ENCODE measurements at regions not wholly inside any gene's neighbourhood (a gene's known extent, or its start where the extent isn't known, plus 50 kb on each side); places are given as distances from the start of the nearest gene placed in this dataset.

GRCh38 chr2:12478151-12479064 is 238.3 kb upstream of the TRIB2 start:
- Histone ChIP-seq H3K79me2 (ENCODE audit: insufficient read depth, low read length) (no peaks in the 10 kb centered on the region), H3K36me3 (ENCODE audit: insufficient read depth, low read length) (no peaks in the 10 kb centered on the region), H3K4me3 (ENCODE audit: insufficient read depth, low read length) (no peak overlapping the region), H3K27me3 (ENCODE audit: insufficient read depth, low read length) (no peaks in the 10 kb centered on the region), H3K9me3 (ENCODE audit: low read depth, low read length) (no peaks in the 10 kb centered on the region), H3K4me2 (ENCODE audit: insufficient read depth, low read length) (peak overlapping the region; percentile 34), H3K27ac (ENCODE audit: low read depth, low read length) (peak overlapping the region; percentile 49), H4K20me1 (ENCODE audit: insufficient read depth, low read length) (no peaks in the 10 kb centered on the region), H2AFZ (ENCODE audit: low read length) (peak overlapping the region; percentile 17), H3K4me1 (ENCODE audit: insufficient read depth, low read length) (peaks cover 14% of the 10 kb centered on the region)
- no peak for DNase-seq (ENCODE audit: insufficient read length, low spot score, missing footprints)
- TF ChIP-seq CTCF (IDR thresholded peaks at IDR 0.05; ENCODE audit: extremely low read depth, low read depth, low read length): no peak

- H4K20me1 ChIP-seq (ENCODE audit: insufficient read depth, low read length): no peaks in the 10 kb centered on the region
Measured at GRCh38 chr2:12479065-12479601, 237.6 kb upstream of the TRIB2 start.

GRCh38 chr2:12484536-12485115 is 232.1 kb upstream of the TRIB2 start:
- Histone ChIP-seq H3K4me2 (ENCODE audit: insufficient read depth, low read length) (no peak overlapping the region), H3K4me3 (ENCODE audit: insufficient read depth, low read length) (no peak overlapping the region), H3K4me1 (ENCODE audit: insufficient read depth, low read length) (peaks cover 13% of the 10 kb centered on the region), H2AFZ (ENCODE audit: low read length) (peak overlapping the region; percentile 36), H3K79me2 (ENCODE audit: insufficient read depth, low read length) (no peaks in the 10 kb centered on the region), H3K9me3 (ENCODE audit: low read depth, low read length) (no peaks in the 10 kb centered on the region), H3K27me3 (ENCODE audit: insufficient read depth, low read length) (no peaks in the 10 kb centered on the region), H3K27ac (ENCODE audit: low read depth, low read length) (no peak overlapping the region), H3K36me3 (ENCODE audit: insufficient read depth, low read length) (no peaks in the 10 kb centered on the region), H4K20me1 (ENCODE audit: insufficient read depth, low read length) (no peaks in the 10 kb centered on the region)
- DNase-seq (ENCODE audit: insufficient read length, low spot score, missing footprints): peak; percentile 50
- no peak for TF ChIP-seq CTCF (IDR thresholded peaks at IDR 0.05; ENCODE audit: extremely low read depth, low read depth, low read length)

More at GRCh38 chr2:12479065-12479601, 237.6 kb upstream of the TRIB2 start:
- Histone ChIP-seq H2AFZ (ENCODE audit: low read length) (peak overlapping the region; percentile 17), H3K4me3 (ENCODE audit: insufficient read depth, low read length) (no peak overlapping the region), H3K4me2 (ENCODE audit: insufficient read depth, low read length) (peak overlapping the region; percentile 34), H3K4me1 (ENCODE audit: insufficient read depth, low read length) (peaks cover 14% of the 10 kb centered on the region), H3K27me3 (ENCODE audit: insufficient read depth, low read length) (no peaks in the 10 kb centered on the region), H3K79me2 (ENCODE audit: insufficient read depth, low read length) (no peaks in the 10 kb centered on the region), H3K36me3 (ENCODE audit: insufficient read depth, low read length) (no peaks in the 10 kb centered on the region), H3K9me3 (ENCODE audit: low read depth, low read length) (no peaks in the 10 kb centered on the region), H3K27ac (ENCODE audit: low read depth, low read length) (peak overlapping the region; percentile 49)
- DNase-seq (ENCODE audit: insufficient read length, low spot score, missing footprints): no peak
- TF ChIP-seq CTCF (IDR thresholded peaks at IDR 0.05; ENCODE audit: extremely low read depth, low read depth, low read length): no peak
